ENCODE measurements at regions not wholly inside any gene's neighbourhood (a gene's known extent, or its start where the extent isn't known, plus 50 kb on each side); places are given as distances from the start of the nearest gene placed in this dataset.
"Not testable (repeated sequence)": the region's sequence is repeated elsewhere in the genome, so short reads cannot be mapped to it uniquely, and the experiment has no call there.

DNA sequence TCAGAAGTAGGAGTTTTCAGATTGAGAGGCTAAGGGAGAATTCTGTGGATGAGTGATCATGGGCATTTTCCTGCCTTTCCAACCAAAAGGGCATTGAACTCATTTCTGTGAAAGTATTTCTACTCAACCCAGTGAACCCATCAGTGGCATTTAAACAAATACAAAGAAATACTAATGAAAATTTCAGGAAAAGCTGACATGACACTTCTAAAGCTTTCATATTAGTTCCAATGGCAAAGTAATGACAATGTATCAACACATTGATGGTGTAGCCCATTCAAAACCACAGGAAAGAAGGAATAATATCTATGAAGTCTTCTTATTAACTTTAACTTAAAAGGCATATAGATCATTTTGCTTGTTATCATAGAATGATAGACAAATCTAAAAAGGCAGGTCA, 183.5 kb upstream of the ANXA10 start:
- no peak for DNase-seq (ENCODE audit: insufficient read length, low spot score)
- no peak for FAIRE-seq

DNA sequence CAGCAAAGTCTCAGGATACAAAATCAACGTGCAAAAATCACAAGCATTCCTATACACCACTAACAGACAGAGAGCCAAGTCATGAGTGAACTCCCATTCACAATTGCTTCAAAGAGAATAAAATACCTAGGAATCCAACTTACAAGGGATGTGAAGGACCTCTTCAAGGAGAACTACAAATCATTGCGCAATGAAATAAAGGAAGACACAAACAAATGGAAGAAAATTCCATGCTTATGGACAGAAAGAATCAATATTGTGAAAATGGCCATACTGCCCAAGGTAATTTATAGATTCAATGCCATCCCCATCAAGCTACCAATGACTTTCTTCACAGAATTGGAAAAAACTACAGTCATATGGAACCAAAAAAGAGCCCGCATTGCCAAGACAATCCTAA, 179.8 kb upstream of the ANXA10 start:
- DNase-seq (ENCODE audit: insufficient read length, low spot score); FAIRE-seq: not testable (repeated sequence)

DNA sequence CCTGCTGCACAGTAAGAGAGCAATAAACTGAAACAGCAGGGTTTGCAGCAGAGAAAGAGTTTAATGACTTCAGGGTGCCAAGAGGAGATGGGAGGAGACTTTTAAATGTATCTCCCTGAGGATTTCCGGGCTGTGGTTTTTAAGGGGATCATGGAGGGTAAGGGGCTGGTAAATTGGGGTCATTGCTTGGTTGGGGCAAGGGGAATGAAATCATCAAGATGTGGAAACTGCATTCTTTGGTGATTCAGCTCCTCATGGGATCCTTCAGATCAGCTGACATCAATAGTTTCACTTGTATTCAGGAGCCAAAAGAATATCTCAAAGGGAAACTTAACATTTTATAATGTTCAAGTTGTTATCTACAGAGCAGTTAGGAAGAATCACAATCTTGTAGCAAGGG, 174.3 kb upstream of the ANXA10 start:
- DNase-seq (ENCODE audit: insufficient read length, low spot score) (no peak), FAIRE-seq (no peak)

DNA sequence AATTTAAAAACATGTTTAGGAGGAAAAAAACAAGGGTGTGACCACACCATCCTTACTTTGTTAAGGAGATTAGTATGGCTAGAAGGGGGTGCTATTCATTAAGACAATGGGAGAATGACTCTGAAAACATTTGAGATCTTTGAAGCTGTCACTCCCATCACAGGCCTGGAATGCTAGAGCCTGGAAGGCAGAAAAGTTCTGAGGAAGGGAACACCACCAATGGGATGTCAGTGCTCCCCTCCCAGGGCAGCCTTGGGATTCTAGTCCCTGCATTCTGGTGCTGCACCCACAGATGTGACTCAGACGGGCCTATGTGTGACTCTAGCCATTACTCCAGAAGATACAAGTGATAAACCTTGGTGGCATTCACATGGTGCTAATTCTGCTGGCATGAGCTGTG, 162.2 kb upstream of the ANXA10 start:
- FAIRE-seq (no peak), DNase-seq (ENCODE audit: insufficient read length, low spot score) (no peak)

DNA sequence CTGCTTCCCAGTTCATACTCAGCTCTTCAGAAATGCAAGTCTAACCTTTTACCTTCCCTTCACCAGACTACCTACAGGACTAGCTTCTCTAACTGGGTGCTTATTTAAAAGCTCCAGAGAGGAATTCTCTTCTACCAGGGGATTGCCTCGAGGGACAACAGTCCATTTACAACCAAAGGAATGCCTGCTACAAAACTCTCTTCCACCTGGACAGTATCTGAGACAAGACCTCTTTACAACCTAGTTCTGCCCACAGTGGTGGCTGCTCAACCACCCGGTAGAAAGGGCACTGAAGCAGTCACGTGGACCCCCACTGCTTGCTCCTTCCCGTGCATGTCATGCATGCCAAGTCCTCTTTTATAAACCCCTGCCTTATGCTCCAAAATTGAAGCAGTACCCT, 158.1 kb upstream of the ANXA10 start:
- FAIRE-seq, result no peak
- DNase-seq (ENCODE audit: insufficient read length, low spot score), result no peak

DNA sequence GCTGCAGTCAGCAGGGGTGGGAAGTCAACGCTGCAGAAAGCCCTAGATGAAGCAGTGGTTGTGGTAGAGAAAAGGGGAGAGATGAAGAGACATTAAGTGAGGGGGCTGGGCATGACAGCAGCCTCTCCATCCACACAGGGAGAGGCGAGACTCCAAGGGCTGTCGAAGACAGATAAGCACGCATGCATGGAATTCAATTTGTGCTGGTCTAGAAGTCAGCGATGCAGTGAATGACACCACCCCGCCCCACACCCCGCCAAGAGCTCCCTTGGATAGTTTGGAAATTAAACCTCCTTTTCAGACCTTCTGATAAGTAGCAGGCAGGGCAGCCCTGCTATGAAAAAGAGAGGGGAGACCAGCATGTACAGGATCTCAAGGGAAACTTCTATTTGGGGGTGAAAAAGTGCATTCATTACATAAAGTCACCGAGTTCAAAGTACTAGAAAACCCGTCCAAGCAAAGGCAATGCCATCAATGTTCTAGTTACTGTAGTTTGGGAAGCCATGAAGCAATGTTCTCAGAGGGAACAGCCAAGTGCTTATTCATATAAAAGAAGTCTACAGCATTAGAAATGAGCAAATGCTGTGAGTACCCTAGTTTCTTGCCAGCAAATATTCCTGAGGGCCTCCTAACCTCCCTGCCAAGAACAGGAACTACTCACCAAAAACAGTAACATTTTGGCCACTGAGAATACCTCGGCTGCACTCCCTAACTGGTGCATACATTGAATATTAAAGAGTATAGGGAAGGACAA, 152.3 kb upstream of the ANXA10 start:
- DNase-seq (ENCODE audit: insufficient read length, low spot score), result no peak
- no peak for FAIRE-seq

DNA sequence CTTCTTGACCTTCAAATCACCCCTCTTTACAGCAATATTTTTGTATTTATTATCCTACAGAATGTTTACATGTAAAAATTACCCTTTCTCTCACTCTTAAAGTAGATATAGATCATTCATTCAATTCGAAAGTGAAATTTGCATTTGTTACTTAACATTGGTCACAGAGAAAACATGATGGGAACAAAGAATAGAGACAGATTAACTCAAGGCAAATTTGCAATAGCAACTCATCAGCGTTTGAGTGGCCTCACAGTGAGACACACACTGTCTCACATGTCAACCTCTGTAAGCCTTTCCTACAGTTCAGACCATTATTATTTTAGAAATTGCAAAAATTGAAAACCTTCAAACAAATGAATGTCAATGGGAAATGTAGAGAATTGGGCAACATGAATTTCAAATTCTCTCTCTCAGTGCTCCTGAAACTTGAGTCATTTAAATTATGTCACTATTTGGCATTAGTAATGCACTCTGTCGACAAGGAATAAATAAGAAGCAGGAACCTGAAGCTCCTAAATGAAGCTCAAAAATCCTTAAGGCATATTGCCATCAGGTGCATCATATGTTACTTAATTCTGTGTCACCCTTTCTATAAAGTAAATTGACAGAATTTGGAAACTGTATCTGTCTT, 148.3 kb upstream of the ANXA10 start:
- no peak for FAIRE-seq

GRCh38 chr4:167944721-167945120, 147.6 kb upstream of the ANXA10 start:
- FAIRE-seq, result no peak
- no peak for DNase-seq (ENCODE audit: insufficient read length, low spot score)

More for the DNA sequence above, 148.3 kb upstream of the ANXA10 start:
- DNase-seq (ENCODE audit: insufficient read length, low spot score), result no peak

GRCh38 chr4:167955006-167955405, 137.3 kb upstream of the ANXA10 start:
- DNase-seq (ENCODE audit: insufficient read length, low spot score), result no peak
- FAIRE-seq, result no peak

GRCh38 chr4:167956676-167957075, 135.7 kb upstream of the ANXA10 start:
- FAIRE-seq, result no peak

GRCh38 chr4:167964766-167965373, 127.5 kb upstream of the ANXA10 start:
- FAIRE-seq (no peak), DNase-seq (ENCODE audit: insufficient read length, low spot score) (no peak)

More at GRCh38 chr4:167956676-167957075, 135.7 kb upstream of the ANXA10 start:
- no peak for DNase-seq (ENCODE audit: insufficient read length, low spot score)

- DNase-seq (ENCODE audit: insufficient read length, low spot score) (no peak), FAIRE-seq (no peak)
These were observed 126.2 kb upstream of the ANXA10 start for GRCh38 chr4:167966143-167966542.

- no peak for DNase-seq (ENCODE audit: insufficient read length, low spot score)
- no peak for FAIRE-seq
These were observed 118.8 kb upstream of the ANXA10 start for GRCh38 chr4:167973513-167973912.

- no peak for DNase-seq (ENCODE audit: insufficient read length, low spot score)
- no peak for FAIRE-seq
These were observed 106.8 kb upstream of the ANXA10 start for GRCh38 chr4:167985565-167985964.

GRCh38 chr4:167986044-167986443, 106.3 kb upstream of the ANXA10 start:
- DNase-seq (ENCODE audit: insufficient read length, low spot score), result no peak
- no peak for FAIRE-seq

DNA sequence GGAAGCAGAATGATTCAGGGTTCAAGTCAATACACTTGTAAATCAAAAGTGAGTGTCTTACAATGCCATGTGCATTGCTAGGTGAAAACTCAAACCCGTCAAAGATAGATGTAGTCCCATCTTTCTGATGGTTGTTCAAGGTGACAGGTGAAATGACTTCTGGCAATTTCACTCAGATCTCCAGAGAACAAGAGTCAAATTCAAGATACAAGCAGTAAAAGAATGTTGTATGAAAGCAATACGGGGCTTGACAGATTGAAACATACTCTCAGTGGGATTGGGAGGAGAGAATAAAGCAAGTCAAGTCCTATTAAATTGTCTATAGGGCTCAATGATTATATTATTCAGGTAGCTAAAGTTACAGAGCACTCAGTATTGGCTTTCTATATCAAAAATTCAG, 105.1 kb upstream of the ANXA10 start:
- FAIRE-seq (no peak), DNase-seq (ENCODE audit: insufficient read length, low spot score) (no peak)

GRCh38 chr4:167989815-167990214, 102.5 kb upstream of the ANXA10 start:
- DNase-seq (ENCODE audit: insufficient read length, low spot score) (no peak), FAIRE-seq (no peak)

- not testable (repeated sequence) for DNase-seq (ENCODE audit: insufficient read length, low spot score); FAIRE-seq
These were observed 84.2 kb upstream of the ANXA10 start for GRCh38 chr4:168008112-168008511.

- FAIRE-seq, result no peak
- no peak for DNase-seq (ENCODE audit: insufficient read length, low spot score)
These were observed 73.2 kb upstream of the ANXA10 start for GRCh38 chr4:168019019-168019651.

DNA sequence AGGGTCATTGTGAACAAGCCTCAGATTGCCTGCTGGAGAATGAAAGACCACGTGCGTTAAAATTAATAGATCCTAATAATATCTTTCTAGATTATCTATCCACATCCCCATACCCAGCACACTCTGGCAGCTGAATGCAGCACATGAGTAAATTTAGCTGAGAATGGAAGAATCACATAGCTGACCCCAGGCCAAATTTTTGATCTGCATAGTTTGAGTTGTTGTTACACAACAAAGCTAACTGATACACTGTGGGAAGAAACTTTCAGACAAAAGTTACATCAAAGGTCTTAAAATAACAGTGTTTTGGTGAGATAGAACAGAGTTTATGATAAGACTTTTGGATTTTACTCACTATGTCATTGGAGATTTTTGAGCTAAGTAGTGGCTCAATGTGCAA, 72.4 kb upstream of the ANXA10 start:
- FAIRE-seq (no peak), DNase-seq (ENCODE audit: insufficient read length, low spot score) (no peak)

DNA sequence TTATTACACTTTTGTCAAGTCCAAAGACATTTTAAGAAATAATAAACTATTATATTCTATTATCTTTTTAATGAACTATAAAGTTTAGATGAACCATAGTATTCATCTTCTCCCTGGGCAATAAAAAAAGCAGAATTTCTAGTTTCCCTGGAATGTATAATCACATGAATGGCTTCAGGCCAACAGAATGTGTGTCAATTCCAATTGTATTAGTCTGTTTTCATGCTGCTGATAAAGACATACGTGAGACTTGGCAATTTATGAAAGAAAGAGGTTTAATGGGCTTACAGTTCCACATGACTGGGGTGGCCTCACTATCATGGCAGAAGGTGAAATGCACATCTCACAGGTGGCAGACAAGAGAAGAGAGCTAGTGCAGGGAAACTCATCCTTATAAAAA, 70.7 kb upstream of the ANXA10 start:
- DNase-seq (ENCODE audit: insufficient read length, low spot score) (no peak), FAIRE-seq (no peak)

DNA sequence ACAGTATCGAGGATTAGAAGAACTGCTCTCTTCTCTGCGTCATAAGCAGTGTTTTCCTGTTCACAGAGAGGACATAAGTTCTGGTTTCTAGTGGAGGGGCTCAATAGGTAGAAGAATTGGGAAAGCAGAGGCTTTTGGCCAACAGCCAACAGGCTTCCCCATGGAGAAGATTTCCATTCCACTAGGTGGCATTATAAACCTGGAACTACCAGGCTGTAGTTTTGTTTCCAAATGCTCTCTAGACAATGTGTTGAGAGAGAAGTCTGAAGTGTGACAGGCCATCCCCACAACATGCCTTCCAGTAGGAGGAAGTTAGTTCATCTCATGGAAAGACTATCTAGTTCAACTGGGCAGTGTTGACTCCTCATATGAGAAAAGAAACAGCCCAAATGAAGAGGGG, 63.8 kb upstream of the ANXA10 start:
- no peak for DNase-seq (ENCODE audit: insufficient read length, low spot score)
- no peak for FAIRE-seq
